Umbilical cord (tissue), 1 donor: ENCODE measurements at regions not wholly inside any gene's neighbourhood (a gene's known extent, or its start where the extent isn't known, plus 50 kb on each side); places are given as distances from the start of the nearest gene placed in this dataset.
"Not testable (repeated sequence)": the region's sequence is repeated elsewhere in the genome, so short reads cannot be mapped to it uniquely, and the experiment has no call there.

Experiments
- DNase-seq: peaks from one replicate; pipeline ENCODE4 v3.0.0-alpha.2; 2015; ENCODE audit warnings: low spot score

- DNase-seq: no peak
Measured at GRCh38 chr19:28569132-28570131, 643.5 kb downstream of the UQCRFS1 start.

- no peak for DNase-seq
Measured at GRCh38 chr19:28567834-28568233, 645.1 kb downstream of the UQCRFS1 start.

DNA sequence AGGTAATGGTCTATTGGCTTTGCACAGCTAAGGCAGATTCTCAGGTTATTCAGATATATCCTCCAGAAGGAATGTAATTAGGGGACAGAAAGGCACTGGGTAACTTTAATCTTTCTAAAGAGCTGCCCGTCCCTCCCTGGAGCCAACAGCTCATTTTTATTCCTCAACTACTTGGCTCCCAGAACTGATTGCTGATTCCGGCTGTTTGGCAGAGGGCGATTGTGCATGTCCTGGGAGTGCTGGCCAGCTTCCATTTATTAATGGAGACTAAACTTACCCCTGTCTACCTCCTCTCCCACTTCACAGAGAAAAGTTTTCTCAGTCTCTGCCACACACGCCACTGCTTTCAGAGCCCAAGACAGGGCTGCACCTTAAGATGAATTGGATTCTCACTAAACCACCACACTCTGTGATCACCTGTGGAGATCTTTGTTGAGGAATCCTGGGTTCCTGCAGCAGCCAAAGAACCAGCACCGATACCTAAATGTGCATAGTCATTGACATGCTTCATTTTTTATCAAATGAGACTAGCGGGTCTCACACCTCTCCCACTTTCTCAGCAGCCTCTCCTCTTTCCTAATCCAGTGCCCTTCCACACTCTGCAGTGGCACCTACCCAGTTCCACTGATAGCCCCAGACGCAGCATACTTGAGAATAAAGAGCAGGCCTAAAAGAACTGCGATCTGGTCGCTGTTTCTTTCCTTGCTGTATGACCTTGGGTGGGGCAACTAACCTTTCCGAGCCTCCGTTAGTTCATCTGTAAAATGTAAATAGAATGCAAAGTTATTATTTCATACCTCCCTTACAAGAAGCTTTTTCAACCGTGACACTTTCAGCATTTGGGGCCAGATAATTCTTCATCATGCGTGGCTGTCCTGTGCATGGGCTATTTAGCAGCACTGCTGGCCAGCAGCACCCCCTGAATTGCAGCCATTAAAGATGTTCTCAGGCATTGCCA, 648.7 kb downstream of the UQCRFS1 start:
- DNase-seq: no peak

- no peak for DNase-seq
Measured at GRCh38 chr19:28560786-28561185, 652.2 kb downstream of the UQCRFS1 start.

- no peak for DNase-seq
Measured at GRCh38 chr19:28558783-28559182, 654.2 kb downstream of the UQCRFS1 start.

- DNase-seq: no peak
Measured at GRCh38 chr19:28556371-28556770, 656.6 kb downstream of the UQCRFS1 start.

- DNase-seq: no peak
Measured at GRCh38 chr19:28555317-28555716, 657.6 kb downstream of the UQCRFS1 start.

GRCh38 chr19:28554321-28555091, 658.4 kb downstream of the UQCRFS1 start:
- DNase-seq: no peak

- DNase-seq: no peak
Measured at GRCh38 chr19:28553764-28554163, 659.2 kb downstream of the UQCRFS1 start.

GRCh38 chr19:28553005-28553404, 659.9 kb downstream of the UQCRFS1 start:
- DNase-seq: no peak

- DNase-seq: no peak
Measured at GRCh38 chr19:28549680-28550277, 663.2 kb downstream of the UQCRFS1 start.

DNA sequence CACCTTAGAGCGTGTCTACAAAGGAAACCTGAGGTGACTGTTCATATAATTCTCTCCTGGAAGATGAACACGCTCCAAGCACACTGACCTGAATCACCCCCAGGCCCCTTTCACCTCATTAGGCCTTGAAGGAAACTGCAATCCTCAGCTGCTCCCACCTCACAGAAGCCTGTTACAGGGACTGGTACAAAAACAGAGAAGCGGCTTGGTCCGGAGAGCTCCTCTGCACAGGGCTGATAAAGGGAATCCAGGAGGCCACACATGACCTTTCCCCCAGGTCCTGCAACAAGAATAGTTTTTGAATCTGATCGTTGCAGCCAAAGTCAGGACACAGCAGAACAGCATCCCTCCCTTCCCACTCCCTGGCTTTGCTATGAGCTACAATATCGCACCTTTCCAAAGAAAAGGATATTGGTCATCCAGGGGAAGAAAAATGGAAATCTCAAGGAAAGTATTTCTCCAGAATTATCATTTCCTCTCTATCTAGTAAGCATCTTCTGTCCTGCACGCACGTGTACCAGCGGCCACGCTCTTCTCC, 666.7 kb downstream of the UQCRFS1 start:
- no peak for DNase-seq

DNA sequence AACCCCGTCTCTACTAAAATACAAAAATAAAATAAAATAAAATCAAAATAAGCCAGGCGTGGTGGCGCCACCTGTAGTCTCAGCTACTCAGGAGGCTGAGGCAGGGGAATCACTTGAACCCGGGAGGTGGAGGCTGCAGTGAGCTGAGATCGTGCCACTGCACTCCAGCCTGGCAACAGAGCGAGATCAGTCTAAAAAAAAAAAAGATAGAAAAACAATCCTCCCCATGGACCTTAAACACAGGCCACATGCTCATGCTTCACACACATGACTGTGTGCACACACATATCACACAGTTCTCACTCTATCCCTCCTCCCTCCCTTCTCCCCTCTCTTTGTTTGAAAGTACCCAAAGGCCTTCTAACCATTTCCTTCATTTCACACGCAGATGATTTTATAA, 667.6 kb downstream of the UQCRFS1 start:
- DNase-seq: not testable (repeated sequence)

GRCh38 chr19:28544451-28545261, 668.3 kb downstream of the UQCRFS1 start:
- no peak for DNase-seq

DNA sequence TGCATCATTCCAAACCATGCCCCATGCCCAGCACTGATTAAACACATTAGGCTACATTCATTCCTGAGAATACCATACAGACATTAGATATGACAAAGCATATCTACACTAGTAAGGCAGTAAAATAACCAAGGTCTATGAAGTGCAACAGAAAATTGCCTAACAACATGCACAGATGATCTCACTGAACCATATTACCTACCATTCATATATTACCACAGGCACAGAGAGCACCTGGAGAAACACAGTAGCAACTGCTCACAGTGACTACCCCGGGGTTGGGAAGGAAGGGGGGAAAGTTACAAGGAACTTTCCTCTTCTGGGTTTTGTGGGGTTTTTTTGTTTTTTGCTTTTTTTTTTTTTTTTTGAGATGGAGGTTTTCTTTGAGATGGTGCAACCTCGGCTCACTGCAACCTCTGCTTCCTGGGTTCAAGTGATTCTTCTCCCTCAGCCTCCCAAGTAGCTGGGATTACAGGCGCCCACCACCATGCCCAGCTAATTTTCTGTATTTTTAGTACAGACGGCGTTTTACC, 669.6 kb downstream of the UQCRFS1 start:
- DNase-seq: no peak

DNA sequence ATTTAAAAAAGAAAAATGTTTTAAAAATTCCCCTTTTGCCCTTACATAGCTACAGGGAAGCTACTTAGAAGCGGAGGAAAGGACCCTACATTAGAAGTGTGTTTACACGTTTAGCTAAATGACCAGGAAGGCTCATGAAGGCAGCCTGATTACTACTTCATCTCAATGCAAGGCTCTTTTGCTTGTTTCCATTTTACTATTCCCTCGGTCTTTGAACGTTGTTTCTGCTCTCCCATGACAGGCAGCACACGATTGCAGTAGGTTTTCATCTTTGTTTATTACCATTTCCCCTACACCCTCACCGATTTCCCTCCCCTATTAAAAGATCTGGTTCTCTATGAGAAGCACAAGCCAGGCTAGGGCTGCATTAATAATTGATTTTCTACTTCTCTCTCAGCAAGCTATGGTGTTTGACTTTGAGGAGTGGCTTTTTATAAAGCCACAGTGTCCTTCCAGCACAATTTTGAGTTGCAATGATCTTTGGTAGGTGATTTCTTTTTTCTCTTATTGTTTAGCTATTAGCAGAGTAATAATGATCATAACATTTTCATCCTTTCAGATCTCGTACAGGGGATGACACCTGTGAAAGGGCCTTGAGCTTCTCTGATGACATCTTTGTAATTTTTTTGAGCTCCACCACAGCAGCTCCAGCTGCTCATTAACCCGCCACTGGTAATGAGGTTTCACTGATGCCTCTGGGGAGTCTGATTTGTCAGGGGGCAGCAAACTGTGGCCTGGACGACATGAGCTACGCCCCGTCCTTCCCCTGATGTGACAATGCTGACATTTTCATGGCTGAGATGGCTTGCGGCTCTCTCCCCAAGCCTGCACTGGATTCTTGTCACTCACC, 670.3 kb downstream of the UQCRFS1 start:
- DNase-seq: no peak

- no peak for DNase-seq
Measured at GRCh38 chr19:28541602-28542393, 671.2 kb downstream of the UQCRFS1 start.

GRCh38 chr19:28541029-28541428, 671.9 kb downstream of the UQCRFS1 start:
- DNase-seq: no peak
